Neutrophil (primary cell): ENCODE measurements at regions not wholly inside any gene's neighbourhood (a gene's known extent, or its start where the extent isn't known, plus 50 kb on each side); places are given as distances from the start of the nearest gene placed in this dataset.

Source experiments
- H3K27ac ChIP-seq: fragments of 200-600 bp; sonication (generic); 2 replicates; pipeline ENCODE4 v1.5.1; 2016; ENCODE audit warnings: mild to moderate bottlenecking, moderate library complexity
- H3K27me3 ChIP-seq: fragments of 200-600 bp; sonication (generic); 2 replicates; pipeline ENCODE4 v1.6.0; 2016; ENCODE audit warnings: mild to moderate bottlenecking
- H3K36me3 ChIP-seq: fragments of 200-600 bp; sonication (generic); 2 replicates; pipeline ENCODE4 v1.5.1; 2017
- H3K4me1 ChIP-seq, 2 experiments: fragments of 200-600 bp in 1 of 2; sonication (generic) in 1 of 2; 1 replicate in 1 of 2; 2 replicates in 1 of 2; pipeline versions ENCODE4 v1.5.1 to v1.6.1; 2013 to 2016; ENCODE audit warnings: low read depth in 1 of 2, low read length in 1 of 2, mild to moderate bottlenecking in 1 of 2, moderate library complexity in 1 of 2; ENCODE audit not compliant: control insufficient read depth in 1 of 2, insufficient read depth in 1 of 2
- H3K4me3 ChIP-seq, 2 experiments: fragments of 200-600 bp in 1 of 2; sonication (generic) in 1 of 2; 1 replicate in 1 of 2; 2 replicates in 1 of 2; pipeline ENCODE4 v1.5.1; 2013 to 2016; ENCODE audit warnings: low read depth in 1 of 2, low read length in 1 of 2, mild to moderate bottlenecking in 1 of 2, moderate library complexity in 1 of 2
- H3K9me3 ChIP-seq: fragments of 200-600 bp; sonication (generic); 2 replicates; pipeline ENCODE4 v1.5.1; 2016
- CTCF ChIP-seq: fragments of 200-600 bp; sonication (generic); IDR thresholded peaks from 2 replicates; pipeline ENCODE4 v1.5.1; 2016; ENCODE audit warnings: antibody characterized with exemption

DNA sequence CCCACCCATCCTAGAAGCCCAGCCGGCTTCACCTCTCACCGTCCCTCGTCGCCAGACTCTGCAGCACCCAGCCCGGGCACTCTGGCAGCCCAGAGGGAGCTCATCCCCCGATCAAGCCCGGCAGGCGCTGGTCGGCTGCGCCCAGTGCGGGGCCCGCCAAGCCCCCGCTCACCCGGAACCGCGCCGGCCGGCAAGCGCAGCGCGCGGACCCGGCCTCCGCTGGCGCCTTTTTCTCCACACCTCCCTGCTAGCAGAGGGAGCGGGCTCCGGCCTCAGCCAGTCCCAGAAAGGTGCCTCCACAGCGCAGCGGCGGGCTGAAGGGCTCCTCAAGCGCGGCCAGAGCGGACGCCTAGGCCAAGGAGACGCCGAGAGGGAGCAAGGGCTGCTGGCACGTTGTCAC is 2023.3 kb downstream of the NCAM2 start:
- no peak for TF ChIP-seq CTCF
- H3K36me3 ChIP-seq, result no peaks in the 10 kb centered on the region
- no peaks in the 10 kb centered on the region for H3K9me3 ChIP-seq
- no peak overlapping the region for H3K4me3 ChIP-seq
- H3K27ac ChIP-seq, result no peak overlapping the region
- H3K4me1 ChIP-seq, result no peaks in the 10 kb centered on the region
- no peaks in the 10 kb centered on the region for H3K27me3 ChIP-seq

DNA sequence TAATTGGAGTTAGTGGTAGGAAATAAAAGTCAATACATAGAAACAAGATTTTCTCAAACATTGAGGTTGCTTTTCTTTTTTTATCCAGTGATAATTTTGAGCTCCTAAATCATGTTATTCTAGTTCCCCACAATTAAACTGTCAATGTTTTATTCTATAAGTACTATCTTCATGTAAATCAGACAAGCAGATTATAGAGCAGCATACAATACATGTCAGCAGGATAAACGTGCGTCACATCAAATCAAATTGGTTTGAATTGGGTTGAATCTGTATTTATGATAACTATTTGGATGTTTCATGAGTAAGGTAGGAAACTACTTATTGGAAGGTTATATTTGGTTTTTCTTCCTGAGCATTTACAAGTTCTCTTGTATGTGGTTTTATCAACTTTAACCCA is 2028.7 kb downstream of the NCAM2 start:
- no peaks in the 10 kb centered on the region for H3K9me3 ChIP-seq
- no peak overlapping the region for H3K4me3 ChIP-seq
- H3K27ac ChIP-seq, result no peak overlapping the region
- H3K27me3 ChIP-seq, result no peaks in the 10 kb centered on the region
- TF ChIP-seq CTCF, result no peak
- H3K4me1 ChIP-seq, result no peaks in the 10 kb centered on the region
- H3K36me3 ChIP-seq, result no peaks in the 10 kb centered on the region

- Histone ChIP-seq H3K4me1 (no peaks in the 10 kb centered on the region), H3K4me3 (no peak overlapping the region), H3K36me3 (no peaks in the 10 kb centered on the region), H3K9me3 (no peaks in the 10 kb centered on the region), H3K27ac (no peak overlapping the region), H3K27me3 (no peaks in the 10 kb centered on the region)
- TF ChIP-seq CTCF, result no peak
Observed at GRCh38 chr21:23039846-23040245, 2041.6 kb downstream of the NCAM2 start.

GRCh38 chr21:23045955-23046354 is 2047.7 kb downstream of the NCAM2 start:
- no peaks in the 10 kb centered on the region for H3K9me3 ChIP-seq
- H3K27me3 ChIP-seq, result no peaks in the 10 kb centered on the region
- H3K27ac ChIP-seq, result no peak overlapping the region
- no peak overlapping the region for H3K4me3 ChIP-seq
- TF ChIP-seq CTCF, result no peak
- no peaks in the 10 kb centered on the region for H3K36me3 ChIP-seq
- H3K4me1 ChIP-seq, result no peaks in the 10 kb centered on the region

- no peaks in the 10 kb centered on the region for H3K27me3 ChIP-seq
- H3K36me3 ChIP-seq, result no peaks in the 10 kb centered on the region
- no peak for TF ChIP-seq CTCF
- H3K4me1 ChIP-seq, result no peaks in the 10 kb centered on the region
- H3K4me3 ChIP-seq, result no peak overlapping the region
- no peak overlapping the region for H3K27ac ChIP-seq
- no peaks in the 10 kb centered on the region for H3K9me3 ChIP-seq
Observed at GRCh38 chr21:23067672-23068071, 2069.5 kb downstream of the NCAM2 start.

- H3K4me3 ChIP-seq, result no peak overlapping the region
- TF ChIP-seq CTCF, result no peak
- H3K27me3 ChIP-seq, result no peaks in the 10 kb centered on the region
- H3K36me3 ChIP-seq, result no peaks in the 10 kb centered on the region
- H3K4me1 ChIP-seq, result no peaks in the 10 kb centered on the region
- no peak overlapping the region for H3K27ac ChIP-seq
- no peaks in the 10 kb centered on the region for H3K9me3 ChIP-seq
Observed at GRCh38 chr21:23083242-23083641, 2085.0 kb downstream of the NCAM2 start.
